Choroid plexus epithelial cell (primary cell): ENCODE measurements at regions not wholly inside any gene's neighbourhood (a gene's known extent, or its start where the extent isn't known, plus 50 kb on each side); places are given as distances from the start of the nearest gene placed in this dataset.
A peak's percentile ranks its signal among the peaks of the same experiment; 100 is the strongest.

Source experiments
- DNase-seq: peaks from one replicate; pipeline ENCODE4 v3.0.0-alpha.2; 2010; ENCODE audit warnings: low read depth
- H3K4me3 ChIP-seq: 2 replicates; pipeline ENCODE4 v1.5.1; 2011; ENCODE audit warnings: low read depth, mild to moderate bottlenecking, control low read depth, low read length, moderate library complexity
- TF ChIP-seq, protein P1 (sequence below): conservative IDR thresholded peaks from 2 replicates; pipeline ENCODE4 v1.5.1; 2011; ENCODE audit warnings: low read depth, mild to moderate bottlenecking, control low read depth, inconsistent platforms, low read length, moderate library complexity

DNA sequence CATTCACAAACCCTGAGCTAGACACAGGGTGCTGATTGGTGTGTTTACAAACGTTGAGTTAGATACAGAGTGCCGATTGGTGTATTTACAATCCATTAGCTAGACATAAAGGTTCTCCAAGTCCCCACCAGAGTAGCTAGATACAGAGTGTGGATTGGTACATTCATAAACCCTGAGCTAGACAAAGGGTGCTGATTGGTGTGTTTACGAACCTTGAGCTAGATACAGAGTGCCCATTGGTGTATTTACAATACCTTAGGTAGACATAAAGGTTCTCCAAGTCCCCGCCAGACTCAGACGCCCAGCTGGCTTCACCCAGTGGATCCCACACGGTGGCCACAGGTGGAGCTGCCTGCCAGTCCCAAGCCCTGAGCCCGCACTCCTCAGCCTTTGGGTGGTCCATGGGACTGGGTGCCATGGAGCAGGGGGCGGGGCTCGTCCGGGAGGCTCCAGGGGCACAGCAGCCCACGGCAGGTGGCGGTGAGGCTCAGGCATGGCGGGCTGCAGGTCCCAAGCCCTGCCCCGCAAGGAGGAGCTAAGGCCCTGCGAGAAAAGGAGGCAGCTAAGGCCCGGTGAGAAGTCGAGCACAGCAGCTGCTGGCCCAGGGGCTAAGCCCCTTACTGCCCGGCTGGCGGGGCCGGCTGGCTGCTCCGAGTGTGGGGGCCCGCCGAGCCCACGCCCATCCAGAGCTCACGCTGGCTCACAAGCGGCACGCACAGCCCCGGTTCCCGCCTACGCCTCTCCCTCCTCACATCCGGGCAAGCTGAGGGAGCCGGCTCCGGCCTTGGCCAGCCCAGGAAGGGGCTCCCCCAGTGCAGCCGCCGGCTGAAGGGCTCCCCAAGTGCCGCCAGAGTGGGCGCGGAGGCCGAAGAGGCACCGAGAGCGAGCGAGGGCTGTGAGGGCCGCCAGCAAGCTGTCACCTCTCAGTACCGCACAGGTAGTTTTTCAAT lies 1039.2 kb upstream of the CDH9 start:
- no peak overlapping the region for H3K4me3 ChIP-seq
- TF ChIP-seq, protein P1, sequence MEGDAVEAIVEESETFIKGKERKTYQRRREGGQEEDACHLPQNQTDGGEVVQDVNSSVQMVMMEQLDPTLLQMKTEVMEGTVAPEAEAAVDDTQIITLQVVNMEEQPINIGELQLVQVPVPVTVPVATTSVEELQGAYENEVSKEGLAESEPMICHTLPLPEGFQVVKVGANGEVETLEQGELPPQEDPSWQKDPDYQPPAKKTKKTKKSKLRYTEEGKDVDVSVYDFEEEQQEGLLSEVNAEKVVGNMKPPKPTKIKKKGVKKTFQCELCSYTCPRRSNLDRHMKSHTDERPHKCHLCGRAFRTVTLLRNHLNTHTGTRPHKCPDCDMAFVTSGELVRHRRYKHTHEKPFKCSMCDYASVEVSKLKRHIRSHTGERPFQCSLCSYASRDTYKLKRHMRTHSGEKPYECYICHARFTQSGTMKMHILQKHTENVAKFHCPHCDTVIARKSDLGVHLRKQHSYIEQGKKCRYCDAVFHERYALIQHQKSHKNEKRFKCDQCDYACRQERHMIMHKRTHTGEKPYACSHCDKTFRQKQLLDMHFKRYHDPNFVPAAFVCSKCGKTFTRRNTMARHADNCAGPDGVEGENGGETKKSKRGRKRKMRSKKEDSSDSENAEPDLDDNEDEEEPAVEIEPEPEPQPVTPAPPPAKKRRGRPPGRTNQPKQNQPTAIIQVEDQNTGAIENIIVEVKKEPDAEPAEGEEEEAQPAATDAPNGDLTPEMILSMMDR, result no peak
- DNase-seq, result no peak

DNA sequence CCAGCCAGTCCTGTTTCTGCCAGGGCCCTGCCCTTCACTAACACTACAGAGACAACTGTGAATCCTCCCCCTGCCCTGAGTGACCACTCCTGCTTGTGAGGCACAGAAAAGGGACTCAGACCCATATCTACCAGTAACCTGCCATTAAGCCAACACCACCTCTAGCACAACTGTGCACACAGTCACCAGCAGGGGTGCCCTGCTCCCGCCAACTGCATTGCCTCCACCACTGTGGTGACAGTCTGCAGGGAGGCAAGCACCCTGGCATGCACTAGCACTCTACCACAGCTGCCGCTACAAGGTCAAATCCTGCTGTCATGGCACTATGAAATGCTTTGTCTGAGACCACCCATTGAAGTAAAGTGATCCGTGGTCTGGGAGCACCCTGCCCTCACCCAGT lies 1028.5 kb upstream of the CDH9 start:
- TF ChIP-seq, protein P1, result no peak
- no peak overlapping the region for H3K4me3 ChIP-seq
- no peak for DNase-seq

DNA sequence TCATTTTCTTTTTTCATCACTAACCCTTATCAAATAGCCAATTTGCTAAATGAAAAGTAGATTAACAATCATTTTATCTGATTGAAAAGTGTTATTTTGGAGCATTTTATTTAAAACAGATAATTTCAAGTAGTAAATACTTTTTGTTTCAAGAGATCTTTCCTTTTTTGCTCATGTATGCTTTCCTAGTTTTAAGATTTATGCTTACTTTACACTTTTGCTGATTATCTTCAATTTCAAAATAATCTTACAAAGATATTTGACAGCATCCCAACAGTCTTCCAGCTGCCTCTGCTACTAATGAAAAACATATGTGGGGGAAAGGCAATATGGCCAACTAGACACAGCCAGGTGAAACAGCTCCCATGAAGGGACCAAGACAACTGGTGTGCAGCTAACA lies 1027.3 kb upstream of the CDH9 start:
- TF ChIP-seq, protein P1, result no peak
- DNase-seq, result no peak

GRCh38 chr5:28046596-28046995 lies 1008.2 kb upstream of the CDH9 start:
- DNase-seq, result no peak
- TF ChIP-seq, protein P1, result no peak
- no peak overlapping the region for H3K4me3 ChIP-seq

More for the DNA sequence above, 1027.3 kb upstream of the CDH9 start:
- no peak overlapping the region for H3K4me3 ChIP-seq

DNA sequence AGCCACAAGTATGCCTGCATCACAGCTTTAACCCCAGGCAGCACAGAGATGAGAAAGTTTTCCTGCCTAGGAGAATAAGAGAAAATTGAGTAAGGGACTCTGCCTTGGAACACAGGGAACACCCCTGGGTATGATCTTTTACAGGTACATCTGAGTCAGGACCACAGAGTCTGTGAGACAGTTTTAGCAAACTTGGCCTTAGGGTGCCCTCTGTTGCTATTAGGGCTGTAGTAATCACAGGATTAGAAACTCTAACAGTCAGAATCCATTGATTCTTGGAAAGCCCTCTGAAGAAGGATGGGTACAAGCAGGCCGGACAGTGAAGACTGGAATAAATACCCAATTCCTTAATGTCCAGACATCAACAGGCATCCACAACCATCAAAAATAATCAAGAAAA lies 989.5 kb upstream of the CDH9 start:
- TF ChIP-seq, protein P1, result no peak
- no peak overlapping the region for H3K4me3 ChIP-seq
- no peak for DNase-seq

DNA sequence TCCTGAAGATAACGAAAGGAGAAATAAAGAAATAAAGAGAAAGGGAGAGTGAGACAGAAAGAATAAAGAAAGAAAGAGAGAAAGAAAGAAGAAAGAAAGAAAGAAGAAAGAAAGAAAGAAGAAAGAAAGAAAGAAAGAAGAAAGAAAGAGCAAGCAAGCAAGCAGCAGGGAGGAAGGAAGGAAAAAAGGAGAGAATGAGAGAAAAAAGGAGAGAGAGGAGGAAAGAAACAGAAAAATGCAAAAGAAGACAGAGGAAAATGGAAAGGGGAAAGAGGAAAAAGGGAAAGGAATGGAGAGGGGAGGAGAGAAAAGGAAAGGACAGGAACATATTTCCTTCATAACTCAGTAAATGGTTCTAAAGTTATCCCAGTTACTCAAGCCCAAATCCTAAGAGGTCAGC lies 978.8 kb upstream of the CDH9 start:
- no peak for DNase-seq
- H3K4me3 ChIP-seq, result no peak overlapping the region
- TF ChIP-seq, protein P1, result no peak

DNA sequence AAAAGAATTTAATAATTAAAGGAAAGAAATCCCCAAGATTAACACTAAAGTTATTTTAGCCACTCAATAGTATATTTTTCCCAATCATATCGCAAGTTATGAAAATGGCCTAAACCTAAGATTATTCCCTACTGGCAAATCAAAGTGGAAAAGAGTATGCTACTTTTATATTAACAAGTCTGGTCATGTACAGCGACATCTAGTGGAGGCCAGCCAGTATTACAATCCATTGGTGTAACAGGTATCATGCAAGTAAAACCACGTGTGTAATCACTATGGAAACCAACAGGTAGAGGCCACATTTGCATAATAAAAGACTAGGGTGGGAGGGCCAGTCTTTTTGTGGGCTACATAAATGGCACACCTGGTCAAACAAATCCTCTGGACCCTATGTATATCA lies 976.4 kb upstream of the CDH9 start:
- no peak overlapping the region for H3K4me3 ChIP-seq
- DNase-seq, result peak; percentile 31
- TF ChIP-seq, protein P1, result peak; percentile 49
